NCI-H146 treated with DMSO at 0.1 percent for 48 hours (cell line): ENCODE measurements at regions not wholly inside any gene's neighbourhood (a gene's known extent, or its start where the extent isn't known, plus 50 kb on each side); places are given as distances from the start of the nearest gene placed in this dataset.
"Not testable (repeated sequence)": the region's sequence is repeated elsewhere in the genome, so short reads cannot be mapped to it uniquely, and the experiment has no call there.

Source experiments
- DNase-seq: peaks from one replicate; lab custom pipeline; 2025; ENCODE audit not compliant: unreplicated experiment; lab: John Stamatoyannopoulos, UW

DNA sequence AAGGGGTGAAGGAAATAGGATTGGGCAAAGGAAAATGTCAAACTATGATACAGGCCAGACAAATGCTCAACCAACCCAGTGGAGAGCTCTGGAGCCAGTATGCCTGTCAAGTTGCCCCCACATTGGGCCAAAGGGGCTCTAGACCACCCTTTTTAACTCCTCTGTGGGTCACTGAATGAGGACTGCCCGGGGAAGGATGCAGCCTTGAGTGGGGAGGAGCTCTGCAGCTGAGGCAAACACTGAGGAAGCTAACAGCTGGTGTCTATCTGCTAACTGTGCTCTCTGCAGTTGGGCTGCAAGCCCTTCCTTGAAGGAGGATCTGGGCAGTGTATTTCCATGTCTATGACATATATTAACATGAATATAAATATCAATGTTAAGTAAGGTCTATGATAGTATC is 98.4 kb upstream of the PRSS16 start:
- no peak for DNase-seq

DNA sequence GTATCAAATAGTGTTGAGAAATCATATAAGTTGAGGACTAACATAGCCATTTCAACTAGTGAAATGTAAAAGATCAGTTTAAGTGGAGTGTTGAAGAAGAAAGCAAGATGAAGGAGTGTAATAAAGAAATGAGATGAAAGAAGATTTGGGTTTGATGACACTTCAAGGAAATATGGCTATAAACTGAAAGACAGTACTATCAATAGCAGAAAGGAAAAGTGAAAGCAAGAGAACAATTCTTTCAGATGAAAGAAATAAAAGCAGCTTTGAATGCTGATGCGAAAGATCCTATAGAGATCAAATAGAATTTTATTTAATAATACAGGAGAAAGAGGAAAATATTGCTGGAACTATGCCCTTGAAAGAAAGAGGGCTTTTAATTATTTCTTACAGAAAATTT is 92.8 kb upstream of the PRSS16 start:
- no peak for DNase-seq

DNA sequence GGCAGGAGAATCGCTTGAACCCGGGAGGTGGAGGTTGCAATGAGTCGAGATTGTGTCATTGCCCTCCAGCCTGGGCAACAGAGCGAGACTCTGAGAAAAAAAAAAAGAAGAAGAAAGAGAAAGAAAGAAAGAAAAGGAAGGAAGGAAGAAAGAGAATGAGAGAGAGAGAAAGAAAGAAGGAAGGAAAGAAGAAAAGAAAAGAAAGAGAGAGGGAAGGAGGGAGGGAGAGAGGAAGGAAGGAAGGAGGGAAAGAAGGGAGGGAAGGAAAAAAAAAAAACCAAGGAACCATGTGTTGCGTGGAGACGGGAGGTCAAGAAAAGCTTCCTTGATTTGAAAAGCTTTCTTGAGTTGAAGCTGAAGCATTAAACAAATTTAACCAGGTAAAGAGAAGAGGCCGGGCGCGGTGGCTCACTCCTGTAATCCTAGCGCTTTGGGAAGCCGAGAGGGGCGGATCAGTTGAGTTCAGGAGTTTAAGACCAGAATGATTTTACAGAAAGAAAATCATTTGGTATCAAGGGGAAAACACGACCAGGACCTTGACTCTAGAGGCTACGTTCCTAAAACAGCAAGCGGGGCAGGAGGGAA is 90.5 kb upstream of the PRSS16 start:
- no peak for DNase-seq

DNA sequence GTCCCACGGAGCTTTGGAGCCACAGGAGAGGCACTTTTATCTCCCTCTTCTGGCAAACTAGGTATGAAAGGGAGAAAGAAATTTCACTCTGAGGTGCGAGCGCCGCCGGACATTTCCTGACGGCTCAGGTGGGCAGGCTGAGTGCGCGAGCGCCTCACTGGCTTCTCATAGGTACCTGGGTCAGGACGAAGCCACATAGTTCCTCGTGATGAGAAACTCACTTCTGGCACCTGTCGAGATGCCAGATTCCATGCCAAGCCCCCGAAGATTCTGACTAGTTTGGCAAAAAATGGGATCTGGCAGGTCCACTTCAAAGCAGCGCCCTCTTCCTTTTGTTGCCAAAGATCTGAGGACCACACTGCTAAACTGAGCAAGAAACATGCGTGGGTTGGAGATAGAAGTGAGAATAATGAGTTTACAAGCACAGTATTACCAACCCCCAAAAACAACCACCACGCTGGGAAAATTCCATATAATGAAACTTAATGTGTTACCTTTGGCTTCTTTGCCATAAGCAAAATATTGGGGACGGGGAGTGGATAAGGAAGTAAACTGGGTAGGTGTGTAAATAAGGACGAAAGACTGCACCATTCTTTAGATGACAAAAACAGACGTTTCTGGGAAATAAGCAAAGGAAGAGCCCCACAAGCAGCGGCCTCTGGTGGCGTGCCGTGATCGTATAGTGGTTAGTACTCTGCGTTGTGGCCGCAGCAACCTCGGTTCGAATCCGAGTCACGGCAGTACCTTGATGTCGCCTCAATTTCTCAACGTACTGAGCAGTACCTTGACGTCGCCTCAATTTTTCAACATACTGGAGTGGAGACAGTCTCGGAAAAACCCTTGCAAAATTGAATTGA is 89.8 kb upstream of the PRSS16 start:
- DNase-seq: peak; percentile 66

DNA sequence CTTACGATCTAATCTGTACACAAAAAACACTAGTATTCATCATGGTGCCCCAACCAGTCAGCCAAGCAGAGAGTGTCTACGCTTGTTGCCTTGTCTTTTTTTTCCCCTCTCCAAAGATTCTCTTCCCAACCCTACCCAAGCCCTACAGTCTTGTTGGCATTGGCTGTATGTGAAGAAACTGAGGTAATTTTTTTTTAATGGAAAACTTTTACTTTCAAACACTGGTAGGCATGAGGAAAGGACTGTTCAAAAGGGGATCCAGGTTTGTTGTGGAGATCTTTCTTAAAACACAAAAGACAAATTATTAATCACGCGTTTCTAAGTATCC is 89.2 kb upstream of the PRSS16 start:
- no peak for DNase-seq

DNA sequence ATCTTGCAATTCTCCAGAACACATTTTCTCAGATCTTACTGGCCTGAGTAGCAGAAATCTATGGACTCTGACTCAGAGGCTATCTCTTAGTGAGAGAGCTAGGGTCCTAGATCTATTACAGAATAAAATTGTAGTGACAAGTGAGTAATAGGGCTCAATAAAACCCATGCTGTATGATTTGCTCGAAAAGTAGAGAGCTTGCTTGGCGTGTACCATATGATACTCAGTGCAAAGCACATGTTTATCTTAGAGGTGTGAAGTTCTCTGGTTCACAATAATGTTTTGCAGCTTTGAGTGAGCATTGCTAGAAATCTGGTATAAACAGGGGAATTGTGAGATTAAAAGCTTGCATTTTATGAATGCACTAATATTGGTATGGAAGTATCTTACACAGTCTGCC is 87.8 kb upstream of the PRSS16 start:
- no peak for DNase-seq

DNA sequence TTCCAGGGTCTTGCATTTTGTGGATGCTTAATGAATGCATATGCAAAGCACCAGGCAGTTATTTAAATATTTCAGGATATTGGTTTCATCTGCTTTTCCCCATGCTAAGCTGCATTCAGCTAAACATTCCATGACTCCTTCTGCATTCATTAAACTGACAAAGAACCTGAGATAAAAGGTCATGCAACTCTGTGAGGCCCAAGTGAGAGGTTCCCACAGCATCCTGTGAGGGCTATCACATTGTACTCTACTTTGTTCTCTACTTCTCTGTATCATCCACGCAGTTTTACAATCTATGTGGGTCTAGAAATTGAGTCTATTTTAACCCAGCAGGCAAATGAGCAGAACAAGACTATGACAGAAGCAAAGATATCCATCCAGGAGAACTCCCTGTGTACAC is 86.4 kb upstream of the PRSS16 start:
- no peak for DNase-seq

DNA sequence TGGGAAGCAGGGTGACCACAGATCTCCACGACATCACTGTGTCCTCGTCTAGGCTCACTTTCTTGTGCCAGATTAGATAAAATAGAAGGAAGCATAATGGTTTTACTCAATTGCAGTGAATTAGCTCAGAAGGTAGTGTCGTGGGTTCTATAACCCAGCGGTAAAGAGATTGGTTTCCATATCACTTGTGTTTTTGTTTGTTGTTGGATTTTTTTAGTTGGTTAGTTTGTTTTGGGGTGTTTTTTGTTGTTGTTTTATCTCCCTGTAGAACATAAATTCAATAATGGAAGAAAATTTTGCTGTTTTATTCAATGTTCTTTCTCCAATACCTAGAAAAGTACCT is 85.9 kb upstream of the PRSS16 start:
- DNase-seq: no peak

DNA sequence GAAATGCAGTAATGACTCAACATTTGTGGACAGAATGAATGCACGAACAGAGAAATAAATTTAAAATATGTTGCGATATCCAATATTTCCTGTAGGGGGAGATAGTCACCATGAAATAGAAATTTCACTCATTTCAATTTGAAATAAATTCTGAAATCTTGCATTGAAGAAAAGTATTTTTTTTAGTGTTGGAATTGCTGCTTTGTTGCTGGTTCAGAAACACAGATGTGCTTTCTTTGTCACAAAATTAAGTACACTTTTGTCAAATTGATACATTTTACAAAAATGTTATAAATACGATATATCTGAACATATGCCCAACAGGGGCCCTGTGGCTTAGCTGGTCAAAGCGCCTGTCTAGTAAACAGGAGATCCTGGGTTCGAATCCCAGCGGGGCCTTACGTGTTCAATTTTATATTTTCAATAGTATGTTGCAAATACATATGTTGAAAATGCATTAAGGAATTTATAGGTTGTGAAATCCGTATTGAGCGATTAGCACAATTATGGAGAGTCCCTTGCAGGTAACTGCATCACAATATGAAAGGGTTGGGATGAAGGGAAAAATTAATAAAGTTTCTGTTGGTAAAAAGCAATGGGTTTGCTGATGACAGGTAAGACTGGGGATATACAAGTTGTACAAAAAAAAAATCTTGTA is 85.4 kb upstream of the PRSS16 start:
- peak; percentile 68 for DNase-seq

DNA sequence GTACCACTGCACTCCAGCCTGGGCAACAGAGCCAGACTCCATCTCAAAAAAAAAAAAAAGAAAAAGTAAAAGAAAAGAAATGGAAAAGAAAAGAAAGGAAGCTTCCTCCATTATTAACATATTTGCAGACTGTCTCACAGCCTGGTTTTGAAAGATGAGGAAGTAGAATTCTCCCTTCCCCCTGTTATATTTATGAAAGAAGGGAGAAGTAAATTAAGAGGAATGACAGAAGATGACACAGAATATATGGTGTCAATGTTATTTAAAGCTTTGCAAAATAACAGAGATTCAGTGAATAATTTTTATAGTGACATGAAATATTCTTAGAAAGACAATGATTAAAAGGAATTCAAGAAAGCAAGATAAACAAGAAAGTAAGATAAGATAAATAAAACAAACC is 83.7 kb upstream of the PRSS16 start:
- DNase-seq: no peak

DNA sequence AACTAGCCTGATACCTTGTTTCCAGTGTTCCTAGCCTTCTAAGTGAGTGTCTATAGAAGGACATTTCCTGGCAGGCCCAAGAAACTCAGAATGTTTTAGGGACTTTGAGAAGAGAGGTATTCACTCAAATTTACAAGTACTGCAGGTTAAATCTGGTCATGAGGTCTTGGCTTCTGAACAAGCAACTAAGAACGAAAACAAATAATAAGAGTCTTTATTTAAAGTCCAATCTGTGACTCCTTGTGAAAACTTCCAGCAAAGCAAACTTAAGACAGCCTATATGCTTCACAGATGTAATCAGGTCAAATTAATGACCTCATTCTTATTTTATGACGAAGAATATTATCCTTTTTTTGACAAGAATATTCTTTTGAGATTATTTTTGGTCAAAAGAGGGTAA is 79.4 kb upstream of the PRSS16 start:
- no peak for DNase-seq

DNA sequence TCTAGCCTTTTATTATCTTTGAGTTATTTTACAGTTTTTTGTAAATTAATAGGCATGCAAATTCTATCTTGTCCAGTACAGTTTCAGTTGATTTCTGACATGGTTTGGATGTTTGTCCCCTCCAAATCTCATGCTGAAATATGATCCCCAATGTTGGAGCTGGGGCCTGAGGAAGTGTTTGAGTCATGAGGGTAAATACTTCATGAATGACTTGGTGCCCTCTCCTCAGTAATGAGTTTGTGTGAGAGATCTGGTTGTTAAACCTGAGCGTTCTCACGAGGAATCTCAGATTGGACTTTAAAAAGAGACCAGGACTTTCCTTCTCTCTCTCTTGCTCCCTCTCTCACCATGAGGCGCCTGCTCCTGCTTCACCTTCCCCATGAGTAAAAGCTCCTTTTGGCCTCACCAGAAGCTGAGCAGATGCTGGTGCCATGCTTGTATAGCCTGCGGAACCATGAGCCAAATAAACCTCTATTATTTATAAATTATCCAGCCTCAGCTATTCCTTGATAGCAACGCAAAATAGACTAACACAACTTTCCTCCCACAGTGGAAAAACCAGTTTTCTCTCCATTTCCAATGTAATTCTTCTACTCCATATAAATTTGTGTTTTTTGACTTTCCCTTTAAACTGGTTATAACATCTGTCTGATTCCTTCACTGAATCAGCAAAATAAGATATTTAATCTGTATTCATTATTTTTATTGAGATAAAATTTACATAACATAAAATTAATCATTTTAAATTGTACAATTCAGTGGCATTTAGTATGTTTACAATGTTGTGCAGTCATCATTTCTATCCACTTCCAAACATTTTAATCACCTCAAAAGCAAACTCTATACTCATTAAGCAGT is 78.7 kb upstream of the PRSS16 start:
- DNase-seq: no peak

DNA sequence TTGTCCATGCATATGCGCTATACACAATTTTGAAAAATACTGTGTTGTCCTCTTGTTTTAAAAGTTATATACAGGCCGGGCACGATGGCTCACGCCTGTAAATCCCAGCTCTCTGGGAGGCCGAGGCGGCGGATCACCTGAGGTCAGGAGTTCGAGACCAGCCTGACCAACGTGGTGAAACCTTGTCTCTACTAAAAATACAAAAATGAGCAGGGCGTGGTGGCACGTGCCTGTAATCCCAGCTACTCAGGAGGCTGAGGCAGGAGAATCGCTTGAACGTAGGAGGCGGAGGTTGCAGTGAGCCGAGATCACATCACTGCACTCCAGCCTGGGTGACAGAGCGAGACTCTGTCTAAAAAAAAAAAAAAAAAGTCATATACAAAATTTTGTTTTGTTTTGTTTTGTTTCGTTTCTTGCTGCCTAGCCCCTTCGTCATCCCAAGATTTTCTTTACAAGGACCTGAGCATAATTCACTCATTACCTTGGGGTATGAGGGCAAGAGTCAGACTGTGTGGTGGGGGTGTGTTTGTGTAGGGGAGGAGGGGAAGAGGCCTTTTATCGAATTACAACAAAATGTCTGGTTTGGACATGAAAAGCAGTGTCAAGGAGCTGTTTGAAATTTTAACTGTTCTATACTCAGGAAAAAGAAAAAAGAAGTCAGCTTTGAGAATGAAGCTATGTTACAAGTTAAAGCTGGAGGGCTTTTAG is 74.8 kb upstream of the PRSS16 start:
- not testable (repeated sequence) for DNase-seq

DNA sequence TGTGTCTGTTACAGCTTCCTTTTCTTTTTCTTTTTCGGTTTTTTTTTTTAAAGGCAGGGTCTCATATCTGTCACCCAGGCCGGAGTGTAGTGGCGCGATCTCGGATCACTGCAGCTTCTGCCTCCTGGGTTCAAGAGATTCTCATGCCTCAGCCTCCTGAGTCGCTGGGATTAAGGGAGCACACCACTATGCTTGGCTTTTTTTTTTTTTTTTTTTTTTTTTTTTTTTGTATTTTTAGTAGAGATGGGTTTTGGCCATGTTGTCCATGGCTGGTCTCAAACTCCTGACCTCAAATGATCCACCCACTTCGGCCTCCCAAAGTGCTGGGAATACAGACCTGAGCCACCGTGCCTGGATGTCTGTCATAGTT is 74.3 kb upstream of the PRSS16 start:
- DNase-seq: not testable (repeated sequence)

DNA sequence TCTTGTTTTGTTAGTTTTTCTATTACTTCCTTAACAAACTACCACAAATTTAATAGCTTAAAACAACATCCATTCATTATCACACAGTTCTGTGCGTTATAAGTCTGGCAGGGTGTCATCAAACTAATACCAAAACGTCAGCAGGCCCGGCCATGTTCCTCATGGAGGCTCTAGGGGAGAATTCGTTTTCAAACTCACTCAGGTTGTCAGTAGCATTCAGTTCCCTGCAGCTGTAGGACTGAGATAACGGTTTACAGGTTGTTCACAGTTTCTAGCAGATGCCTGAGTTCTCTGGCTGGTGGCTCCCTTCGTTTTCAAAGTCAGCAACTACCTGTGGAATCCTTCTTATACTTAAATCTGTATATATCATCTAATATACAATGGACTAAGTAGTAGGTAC is 72.5 kb upstream of the PRSS16 start:
- no peak for DNase-seq

DNA sequence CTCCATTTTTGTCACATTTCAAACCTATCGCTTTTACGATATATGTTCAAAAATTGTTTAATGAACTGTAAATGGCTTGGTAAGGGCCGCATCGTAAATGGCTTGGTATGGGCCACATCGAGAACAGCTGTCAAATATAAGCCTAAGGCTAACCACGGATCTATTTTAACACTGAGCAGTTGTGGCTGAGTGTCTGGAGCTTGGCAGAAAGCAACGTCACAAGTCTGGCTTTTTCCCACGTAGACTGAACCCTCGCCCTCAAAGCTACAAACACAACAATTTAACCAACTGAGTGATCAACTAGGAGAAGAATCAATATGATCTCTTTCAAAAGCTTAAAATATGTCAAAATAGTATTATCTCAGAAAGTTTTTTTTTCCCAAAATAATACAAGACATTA is 71.4 kb upstream of the PRSS16 start:
- DNase-seq: no peak

DNA sequence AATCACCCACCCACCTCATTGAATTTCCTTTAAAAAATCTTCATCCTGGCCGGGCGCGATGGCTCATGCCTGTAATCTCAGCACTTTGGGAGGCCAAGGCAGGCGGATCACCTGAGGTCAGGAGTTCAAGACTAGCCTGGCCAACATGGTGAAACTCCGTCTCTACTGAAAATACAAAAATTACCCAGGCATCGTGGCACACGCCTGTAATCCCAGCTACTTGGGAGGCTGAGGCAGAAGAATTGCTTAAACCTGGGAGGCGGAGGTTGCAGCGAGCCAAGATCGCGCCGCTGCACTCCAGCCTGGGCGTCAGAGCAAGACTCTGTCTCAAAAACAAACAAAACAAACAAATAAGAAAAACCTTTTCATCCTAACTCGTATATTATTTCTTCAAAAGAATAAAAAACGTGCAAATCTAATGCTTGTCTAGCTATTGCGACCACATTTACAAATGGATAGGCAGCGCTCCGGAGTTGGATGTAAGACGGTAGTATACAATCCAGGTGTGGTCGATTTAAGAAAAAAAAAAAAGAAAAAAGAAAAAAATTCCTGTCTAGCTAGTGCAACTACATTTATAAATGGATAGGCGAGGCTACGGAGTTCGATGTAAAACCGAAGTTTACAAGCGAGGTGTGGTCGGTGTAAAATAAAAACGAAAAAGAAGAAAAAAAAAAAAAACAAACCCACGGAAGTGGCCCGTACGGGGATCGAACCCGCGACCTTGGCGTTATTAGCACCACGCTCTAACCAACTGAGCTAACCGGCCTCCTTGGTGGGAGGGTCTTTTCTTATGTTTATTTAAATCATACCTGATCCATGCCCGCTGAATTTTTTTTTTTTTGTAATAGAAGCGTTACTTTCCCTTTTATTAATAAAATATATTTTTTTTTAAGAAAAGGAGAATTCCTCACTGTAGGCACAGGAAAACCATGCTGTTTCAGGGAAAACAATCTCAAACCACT is 70.7 kb upstream of the PRSS16 start:
- peak; percentile 42 for DNase-seq

DNA sequence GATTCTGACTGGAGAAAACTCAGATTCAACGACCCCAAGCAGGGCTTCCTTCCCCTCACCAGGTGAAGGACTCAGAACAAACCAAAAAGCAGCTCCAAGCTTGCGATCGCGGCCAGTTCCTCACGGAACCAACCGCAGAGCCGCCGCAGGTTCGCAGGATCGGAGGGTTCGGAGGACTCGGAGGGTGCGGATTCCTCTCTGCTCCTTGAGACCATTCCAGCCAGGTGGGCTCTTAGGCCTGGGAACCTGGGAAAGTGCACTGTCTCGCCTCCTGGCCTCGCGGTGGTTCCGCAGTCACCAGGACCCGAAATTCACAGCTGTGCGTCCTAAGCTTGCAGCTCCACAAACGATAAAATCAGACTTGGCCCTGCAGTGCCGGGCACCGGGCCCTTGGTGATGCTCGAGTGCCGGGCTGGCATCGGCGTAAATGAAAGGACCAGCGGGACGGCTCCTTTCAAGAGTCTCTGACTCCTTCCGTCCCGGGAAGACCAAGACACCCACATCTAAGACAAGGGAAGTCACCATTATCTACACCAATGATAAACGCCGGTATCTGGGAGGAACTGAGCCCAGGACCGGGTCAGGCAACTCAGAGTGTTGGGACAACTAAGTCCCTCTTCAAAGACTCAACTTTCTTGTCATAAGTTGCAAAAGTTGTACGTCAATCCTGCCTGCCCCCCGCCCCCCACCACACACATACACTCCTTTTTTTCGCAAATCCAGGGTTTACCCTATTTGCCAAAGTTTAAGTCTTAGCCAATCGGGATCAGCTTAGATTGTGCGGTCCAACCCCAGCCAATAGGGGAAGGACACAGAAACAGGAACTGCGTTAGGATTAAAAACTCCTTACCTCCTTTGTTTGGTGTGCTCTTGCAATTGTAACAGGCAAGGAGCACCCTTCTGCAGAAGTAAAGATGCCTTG is 69.8 kb upstream of the PRSS16 start:
- peak; percentile 69 for DNase-seq

DNA sequence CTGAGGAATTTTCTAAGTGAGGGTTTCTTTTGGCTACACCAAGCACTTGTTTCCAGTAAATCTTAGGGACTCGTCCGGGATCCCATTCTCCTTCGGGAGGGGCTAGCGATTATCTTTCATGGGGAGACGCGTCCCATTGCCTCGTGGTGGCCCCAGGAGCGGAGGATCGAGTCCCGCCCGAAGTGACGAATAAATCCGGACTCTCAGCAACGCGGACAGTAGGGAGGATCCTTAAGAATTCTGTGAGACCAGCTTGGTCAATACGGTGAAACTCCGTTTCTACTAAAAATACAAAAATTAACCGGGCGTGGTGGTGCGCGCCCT is 69.1 kb upstream of the PRSS16 start:
- no peak for DNase-seq
